Thyroid gland (tissue), 4 donors: ENCODE measurements at regions not wholly inside any gene's neighbourhood (a gene's known extent, or its start where the extent isn't known, plus 50 kb on each side); places are given as distances from the start of the nearest gene placed in this dataset.

ENCODE experiments used
- CTCF ChIP-seq, 6 experiments: fragments of 200-600 bp in 3 of 6; fragments of 450-650 bp in 3 of 6; sonication (generic) in 3 of 6; IDR thresholded peaks; one replicate each; pipeline ENCODE4 v1.5.1; 2016 to 2019; ENCODE audit warnings: antibody characterized with exemption in 6 of 6, mild to moderate bottlenecking in 2 of 6, inconsistent platforms in 1 of 6, moderate library complexity in 1 of 6
- POLR2A ChIP-seq, 2 donors: fragments of 450-650 bp; IDR thresholded peaks; one replicate each; pipeline ENCODE4 v1.6.1; 2017; ENCODE audit warnings: antibody characterized with exemption in 2 of 2, mild to moderate bottlenecking in 2 of 2, moderate library complexity in 1 of 2

- TF ChIP-seq CTCF (IDR thresholded peaks at IDR 0.05) (no peak), POLR2A (IDR thresholded peaks at IDR 0.05) (no peak)
Measured at GRCh38 chr17:70604854-70605253, 435.5 kb downstream of the KCNJ2 start.
